A549 (cell line): ENCODE measurements at regions not wholly inside any gene's neighbourhood (a gene's known extent, or its start where the extent isn't known, plus 50 kb on each side); places are given as distances from the start of the nearest gene placed in this dataset.

Source experiments
- ATAC-seq, 2 experiments: fragments of 200-7000 bp in 1 of 2; fragments of >200 bp in 1 of 2; cut with Nextera tagmentation in 1 of 2; cut with Tn5 transposase in 1 of 2; 3 replicates each; pipeline versions ENCODE4 v1.8.0 to v1.9.1; 2018 to 2020; ENCODE audit warnings: mild to moderate bottlenecking in 1 of 2, moderate library complexity in 1 of 2
- CTCF ChIA-PET: fragments of 300-600 bp; sonication (Branson Sonifier 250); formaldehyde crosslinking; extraction: SDS; loops from one replicate; lab custom pipeline; 2021; ENCODE audit warnings: antibody characterized with exemption, inconsistent platforms; lab: Yijun Ruan, JAX
- POLR2A ChIA-PET: fragments of 350-600 bp; formaldehyde crosslinking; extraction: SDS; loops from one replicate; lab custom pipeline; 2021; ENCODE audit warnings: antibody characterized with exemption, inconsistent platforms; lab: Yijun Ruan, JAX
- DNase-seq, 2 experiments: peaks; one replicate each; pipeline versions ENCODE4 v3.0.0 to v3.0.0-alpha.2; 2011 to 2016; ENCODE audit warnings: low read depth in 1 of 2, low spot score in 1 of 2
- FAIRE-seq: peaks from 2 replicates; lab custom pipeline; 2011; peaks lifted over from hg19 to GRCh38; lab: Jason Lieb, UNC
- H3K27ac ChIP-seq, 2 experiments: fragments of >200 bp; sonication (Bioruptor Twin); formaldehyde crosslinking; 3 replicates each; pipeline ENCODE4 v1.5.1; 2016 to 2017
- H3K4me1 ChIP-seq: fragments of >200 bp; sonication (Bioruptor Twin); formaldehyde crosslinking; 3 replicates; pipeline ENCODE4 v1.6.1; 2016
- H3K4me2 ChIP-seq: fragments of >200 bp; sonication (Bioruptor Twin); formaldehyde crosslinking; 3 replicates; pipeline ENCODE4 v1.6.1; 2016
- H3K4me3 ChIP-seq: fragments of >200 bp; sonication (Bioruptor Twin); formaldehyde crosslinking; 3 replicates; pipeline ENCODE4 v1.5.1; 2016
- H3K9me3 ChIP-seq: fragments of >200 bp; sonication (Bioruptor Twin); formaldehyde crosslinking; 3 replicates; pipeline ENCODE4 v1.6.1; 2016
- ATOH8 ChIP-seq: fragments of 250-450 bp; sonication (Bioruptor Pico); IDR thresholded peaks from 2 replicates; pipeline ENCODE4 v1.5.0; 2020; ENCODE audit warnings: low read depth, mild to moderate bottlenecking, moderate library complexity
- CBX2 ChIP-seq: fragments of 200-600 bp; sonication (generic); IDR thresholded peaks from 2 replicates; pipeline ENCODE4 v1.6.1; 2016; ENCODE audit warnings: low read depth, mild to moderate bottlenecking, borderline replicate concordance
- E2F6 ChIP-seq: IDR thresholded peaks from 2 replicates; pipeline ENCODE4 v1.6.1; 2012; ENCODE audit warnings: low read depth, borderline replicate concordance
- EHF ChIP-seq: fragments of 250-450 bp; sonication (Bioruptor Pico); IDR thresholded peaks from 2 replicates; pipeline ENCODE4 v1.5.0; 2020; ENCODE audit warnings: mild to moderate bottlenecking
- ELK1 ChIP-seq: fragments of 150-350 bp; IDR thresholded peaks from 2 replicates; pipeline ENCODE4 v1.6.1; 2014; ENCODE audit warnings: low read depth, mild to moderate bottlenecking, low read length
- ESRRA ChIP-seq: fragments of 150-350 bp; IDR thresholded peaks from 2 replicates; pipeline ENCODE4 v1.6.1; 2014; ENCODE audit warnings: mild to moderate bottlenecking, low read length, borderline replicate concordance
- FOSL2 ChIP-seq, 2 experiments: fragments of 450-650 bp in 1 of 2; fragments of >200 bp in 1 of 2; sonication (Bioruptor Twin) in 1 of 2; formaldehyde crosslinking; IDR thresholded peaks; 2 replicates each; pipeline versions ENCODE4 v1.5.0 to v1.6.1; 2016 to 2020; ENCODE audit warnings: mild to moderate bottlenecking in 1 of 2, moderate library complexity in 1 of 2
- HOXB5 ChIP-seq: fragments of 250-450 bp; sonication (Bioruptor Pico); IDR thresholded peaks from 2 replicates; pipeline ENCODE4 v1.5.0; 2020; ENCODE audit warnings: mild to moderate bottlenecking, moderate library complexity
- MAZ ChIP-seq: fragments of 150-350 bp; IDR thresholded peaks from 2 replicates; pipeline ENCODE4 v1.6.1; 2014; ENCODE audit warnings: antibody characterized with exemption, low read depth, low read length, borderline replicate concordance
- NPAS2 ChIP-seq: fragments of 250-450 bp; sonication (Bioruptor Pico); IDR thresholded peaks from 2 replicates; pipeline ENCODE4 v1.8.0; 2022; ENCODE audit warnings: mild to moderate bottlenecking, moderate library complexity, borderline replicate concordance
- POLR2AphosphoS2 ChIP-seq: conservative IDR thresholded peaks from 2 replicates; pipeline ENCODE4 v1.6.1; 2012; ENCODE audit warnings: low read length, improper control_type of control experiment, inconsistent platforms
- RARB ChIP-seq: fragments of 250-450 bp; sonication (Bioruptor Pico); IDR thresholded peaks from 2 replicates; pipeline ENCODE4 v1.8.0; 2021; ENCODE audit warnings: mild to moderate bottlenecking, moderate library complexity
- RFX5 ChIP-seq: fragments of 450-650 bp; IDR thresholded peaks from 2 replicates; pipeline ENCODE4 v1.7.1; 2014; ENCODE audit warnings: antibody characterized with exemption, mild to moderate bottlenecking, moderate library complexity
- USF2 ChIP-seq: fragments of 450-650 bp; IDR thresholded peaks from 2 replicates; pipeline ENCODE4 v1.6.1; 2014; ENCODE audit warnings: antibody characterized with exemption
- WGBS: methylation state at CpG from one replicate; pipeline ENCODE4 v1.1.6; 2017; ENCODE audit errors: missing lambda C conversion rate; 5-methylcytosine and 5-hydroxymethylcytosine counted together

GRCh38 chr16:49972961-49973360 is 52.1 kb upstream of the CNEP1R1 start:
- 52% methylated on average over 9 of the region's 9 CpGs for WGBS
- Histone ChIP-seq H3K27ac (no peak overlapping the region), H3K4me2 (no peak overlapping the region), H3K4me3 (no peak overlapping the region), H3K9me3 (peaks cover 9% of the 10 kb centered on the region; the same call in 2 of the 3 replicates), H3K4me1 (no peaks in the 10 kb centered on the region)
- DNase-seq (no peak), ATAC-seq (no peak), FAIRE-seq (no peak)
- POLR2A ChIA-PET, result no interaction called here
- CTCF ChIA-PET, result interaction anchor here (1.4 kb wide), 1 partner anchor 15 kb away, joined by 5 read pairs; no protein-coding TSS in a partner anchor
- TF ChIP-seq E2F6 (no peak), FOSL2 (IDR thresholded peaks at IDR 0.05) (no peak), FOSL2 (CRISPR knock-in tag; IDR thresholded peaks at IDR 0.05) (no peak), CBX2 (no peak), RFX5 (no peak), MAZ (no peak), ESRRA (no peak), RARB (CRISPR knock-in tag) (no peak), ATOH8 (CRISPR knock-in tag) (no peak), HOXB5 (no peak), NPAS2 (no peak), POLR2AphosphoS2 (no peak), ELK1 (no peak), USF2 (no peak), EHF (CRISPR knock-in tag) (no peak)
